ENCODE measurements at regions not wholly inside any gene's neighbourhood (a gene's known extent, or its start where the extent isn't known, plus 50 kb on each side); places are given as distances from the start of the nearest gene placed in this dataset.

DNA sequence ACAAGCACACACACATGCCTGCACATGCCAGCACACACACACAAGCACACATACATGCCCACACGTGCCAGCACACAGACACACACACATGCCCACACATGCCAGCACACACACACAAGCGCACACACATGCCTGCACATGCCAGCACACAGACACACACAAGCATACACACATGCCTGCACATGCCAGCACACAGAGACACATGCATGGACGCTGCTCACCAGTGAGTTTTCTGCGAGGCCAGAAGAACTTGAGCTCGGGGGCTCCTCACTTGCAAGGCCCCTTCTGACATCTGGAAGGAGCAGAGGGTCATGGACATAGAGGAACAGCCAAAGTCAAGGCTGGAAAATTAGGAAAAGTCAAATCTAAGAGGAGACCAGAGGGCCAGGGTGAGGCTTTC, 61.2 kb upstream of the BCL11B start:
- TF ChIP-seq POLR2A (IDR thresholded peaks at IDR 0.05; ENCODE audit: extremely low read depth, insufficient read length) = no peak
- TF ChIP-seq, protein P1, sequence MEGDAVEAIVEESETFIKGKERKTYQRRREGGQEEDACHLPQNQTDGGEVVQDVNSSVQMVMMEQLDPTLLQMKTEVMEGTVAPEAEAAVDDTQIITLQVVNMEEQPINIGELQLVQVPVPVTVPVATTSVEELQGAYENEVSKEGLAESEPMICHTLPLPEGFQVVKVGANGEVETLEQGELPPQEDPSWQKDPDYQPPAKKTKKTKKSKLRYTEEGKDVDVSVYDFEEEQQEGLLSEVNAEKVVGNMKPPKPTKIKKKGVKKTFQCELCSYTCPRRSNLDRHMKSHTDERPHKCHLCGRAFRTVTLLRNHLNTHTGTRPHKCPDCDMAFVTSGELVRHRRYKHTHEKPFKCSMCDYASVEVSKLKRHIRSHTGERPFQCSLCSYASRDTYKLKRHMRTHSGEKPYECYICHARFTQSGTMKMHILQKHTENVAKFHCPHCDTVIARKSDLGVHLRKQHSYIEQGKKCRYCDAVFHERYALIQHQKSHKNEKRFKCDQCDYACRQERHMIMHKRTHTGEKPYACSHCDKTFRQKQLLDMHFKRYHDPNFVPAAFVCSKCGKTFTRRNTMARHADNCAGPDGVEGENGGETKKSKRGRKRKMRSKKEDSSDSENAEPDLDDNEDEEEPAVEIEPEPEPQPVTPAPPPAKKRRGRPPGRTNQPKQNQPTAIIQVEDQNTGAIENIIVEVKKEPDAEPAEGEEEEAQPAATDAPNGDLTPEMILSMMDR (IDR thresholded peaks at IDR 0.05; ENCODE audit: low read depth, low read length) = no peak
- TF ChIP-seq, protein P2, sequence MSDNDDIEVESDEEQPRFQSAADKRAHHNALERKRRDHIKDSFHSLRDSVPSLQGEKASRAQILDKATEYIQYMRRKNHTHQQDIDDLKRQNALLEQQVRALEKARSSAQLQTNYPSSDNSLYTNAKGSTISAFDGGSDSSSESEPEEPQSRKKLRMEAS (IDR thresholded peaks at IDR 0.05; ENCODE audit: low read depth, low read length) = no peak
- no peak for TF ChIP-seq MYC (IDR thresholded peaks at IDR 0.05; ENCODE audit: low read depth, low read length)
